Adrenal gland (tissue), 5 donors: ENCODE measurements at regions not wholly inside any gene's neighbourhood (a gene's known extent, or its start where the extent isn't known, plus 50 kb on each side); places are given as distances from the start of the nearest gene placed in this dataset.

ENCODE experiments used
- POLR2A ChIP-seq, 2 donors: fragments of 450-650 bp; IDR thresholded peaks; one replicate each; pipeline ENCODE4 v1.6.1; 2017; ENCODE audit warnings: antibody characterized with exemption in 2 of 2, mild to moderate bottlenecking in 2 of 2, moderate library complexity in 1 of 2
- TF ChIP-seq, protein P1 (sequence below), 6 experiments: fragments of 450-650 bp in 4 of 6; fragments of 200-600 bp in 2 of 6; sonication (generic) in 1 of 6; IDR thresholded peaks; 1 replicate in 5 of 6; 2 replicates in 1 of 6; pipeline versions ENCODE4 v1.5.1 to v1.8.0; 2016 to 2021; ENCODE audit warnings: antibody characterized with exemption in 6 of 6, mild to moderate bottlenecking in 2 of 6, moderate library complexity in 1 of 6
- donor health status: DM: no; HTN: no; CAD: no.

DNA sequence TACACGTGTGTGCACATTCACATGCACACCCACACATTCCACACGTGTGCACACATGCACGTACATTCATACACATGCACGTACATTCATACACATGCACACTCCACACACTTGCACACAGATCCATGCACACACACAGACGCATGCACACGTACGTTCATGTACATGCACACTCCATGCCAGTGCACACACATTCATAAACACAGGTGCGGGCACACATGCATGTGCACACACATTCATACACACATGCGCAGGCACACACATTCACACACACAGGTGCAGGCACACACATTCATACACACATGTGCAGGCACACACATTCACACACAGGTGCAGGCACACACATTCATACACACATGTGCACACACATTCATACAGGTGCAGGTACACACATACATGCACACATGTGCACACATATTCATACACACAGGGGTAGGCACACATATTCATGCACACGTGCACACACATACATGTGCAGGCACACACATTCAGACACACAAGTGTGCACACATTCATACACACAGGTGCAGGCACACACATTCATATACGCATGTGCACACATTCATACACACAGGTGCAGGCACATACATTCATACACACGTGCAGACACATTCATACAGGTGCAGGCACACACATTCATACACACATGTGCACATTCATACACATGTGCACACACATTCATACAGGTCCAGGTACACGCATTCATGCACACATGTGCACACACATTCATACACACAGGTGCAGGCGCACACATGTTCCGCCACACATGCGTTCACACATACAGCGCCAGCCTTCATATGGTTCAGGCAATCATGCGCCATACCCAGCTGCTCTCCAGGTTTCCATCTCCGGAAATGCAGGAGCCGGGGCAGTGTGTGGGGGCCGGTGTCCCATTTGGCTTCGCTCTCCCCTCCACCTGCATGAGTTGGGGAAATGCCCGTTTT lies 124.8 kb downstream of the HMX1 start:
- TF ChIP-seq, protein P1, sequence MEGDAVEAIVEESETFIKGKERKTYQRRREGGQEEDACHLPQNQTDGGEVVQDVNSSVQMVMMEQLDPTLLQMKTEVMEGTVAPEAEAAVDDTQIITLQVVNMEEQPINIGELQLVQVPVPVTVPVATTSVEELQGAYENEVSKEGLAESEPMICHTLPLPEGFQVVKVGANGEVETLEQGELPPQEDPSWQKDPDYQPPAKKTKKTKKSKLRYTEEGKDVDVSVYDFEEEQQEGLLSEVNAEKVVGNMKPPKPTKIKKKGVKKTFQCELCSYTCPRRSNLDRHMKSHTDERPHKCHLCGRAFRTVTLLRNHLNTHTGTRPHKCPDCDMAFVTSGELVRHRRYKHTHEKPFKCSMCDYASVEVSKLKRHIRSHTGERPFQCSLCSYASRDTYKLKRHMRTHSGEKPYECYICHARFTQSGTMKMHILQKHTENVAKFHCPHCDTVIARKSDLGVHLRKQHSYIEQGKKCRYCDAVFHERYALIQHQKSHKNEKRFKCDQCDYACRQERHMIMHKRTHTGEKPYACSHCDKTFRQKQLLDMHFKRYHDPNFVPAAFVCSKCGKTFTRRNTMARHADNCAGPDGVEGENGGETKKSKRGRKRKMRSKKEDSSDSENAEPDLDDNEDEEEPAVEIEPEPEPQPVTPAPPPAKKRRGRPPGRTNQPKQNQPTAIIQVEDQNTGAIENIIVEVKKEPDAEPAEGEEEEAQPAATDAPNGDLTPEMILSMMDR (IDR thresholded peaks at IDR 0.05) = no peak
- no peak for TF ChIP-seq POLR2A (IDR thresholded peaks at IDR 0.05)
